GM10266 (cell line): ENCODE measurements at regions not wholly inside any gene's neighbourhood (a gene's known extent, or its start where the extent isn't known, plus 50 kb on each side); places are given as distances from the start of the nearest gene placed in this dataset.
"Not testable (repeated sequence)": the region's sequence is repeated elsewhere in the genome, so short reads cannot be mapped to it uniquely, and the experiment has no call there.

Experiments
- DNase-seq: peaks from one replicate; pipeline ENCODE4 v3.0.0; 2012; ENCODE audit errors: extremely low spot score
- TF ChIP-seq, protein P1 (sequence below): IDR thresholded peaks from 2 replicates; pipeline ENCODE4 v1.5.1; 2012; ENCODE audit warnings: mild to moderate bottlenecking, low read depth; ENCODE audit not compliant: control insufficient read depth, insufficient read depth; ENCODE audit errors: missing control alignments

DNA sequence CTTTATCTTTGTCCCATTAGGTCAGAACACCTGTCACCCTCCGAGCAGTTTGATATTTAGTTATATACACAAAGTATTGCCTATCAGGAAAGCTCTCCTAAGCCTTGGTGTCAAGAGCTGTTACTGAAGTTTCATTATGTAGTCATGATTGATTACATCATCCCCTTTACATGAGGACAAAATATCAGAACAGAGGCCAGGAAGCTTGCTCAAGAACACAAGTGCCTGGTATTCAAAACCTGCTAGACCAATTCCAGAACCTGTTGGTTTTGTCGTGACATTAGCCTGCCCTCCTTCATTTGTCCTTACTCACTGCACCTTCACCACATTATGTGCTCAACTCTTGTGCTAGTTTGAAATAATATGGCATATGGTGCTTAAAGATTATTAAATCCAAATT, 377.1 kb downstream of the CDH19 start:
- no peak for DNase-seq
- TF ChIP-seq, protein P1, sequence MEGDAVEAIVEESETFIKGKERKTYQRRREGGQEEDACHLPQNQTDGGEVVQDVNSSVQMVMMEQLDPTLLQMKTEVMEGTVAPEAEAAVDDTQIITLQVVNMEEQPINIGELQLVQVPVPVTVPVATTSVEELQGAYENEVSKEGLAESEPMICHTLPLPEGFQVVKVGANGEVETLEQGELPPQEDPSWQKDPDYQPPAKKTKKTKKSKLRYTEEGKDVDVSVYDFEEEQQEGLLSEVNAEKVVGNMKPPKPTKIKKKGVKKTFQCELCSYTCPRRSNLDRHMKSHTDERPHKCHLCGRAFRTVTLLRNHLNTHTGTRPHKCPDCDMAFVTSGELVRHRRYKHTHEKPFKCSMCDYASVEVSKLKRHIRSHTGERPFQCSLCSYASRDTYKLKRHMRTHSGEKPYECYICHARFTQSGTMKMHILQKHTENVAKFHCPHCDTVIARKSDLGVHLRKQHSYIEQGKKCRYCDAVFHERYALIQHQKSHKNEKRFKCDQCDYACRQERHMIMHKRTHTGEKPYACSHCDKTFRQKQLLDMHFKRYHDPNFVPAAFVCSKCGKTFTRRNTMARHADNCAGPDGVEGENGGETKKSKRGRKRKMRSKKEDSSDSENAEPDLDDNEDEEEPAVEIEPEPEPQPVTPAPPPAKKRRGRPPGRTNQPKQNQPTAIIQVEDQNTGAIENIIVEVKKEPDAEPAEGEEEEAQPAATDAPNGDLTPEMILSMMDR = no peak

DNA sequence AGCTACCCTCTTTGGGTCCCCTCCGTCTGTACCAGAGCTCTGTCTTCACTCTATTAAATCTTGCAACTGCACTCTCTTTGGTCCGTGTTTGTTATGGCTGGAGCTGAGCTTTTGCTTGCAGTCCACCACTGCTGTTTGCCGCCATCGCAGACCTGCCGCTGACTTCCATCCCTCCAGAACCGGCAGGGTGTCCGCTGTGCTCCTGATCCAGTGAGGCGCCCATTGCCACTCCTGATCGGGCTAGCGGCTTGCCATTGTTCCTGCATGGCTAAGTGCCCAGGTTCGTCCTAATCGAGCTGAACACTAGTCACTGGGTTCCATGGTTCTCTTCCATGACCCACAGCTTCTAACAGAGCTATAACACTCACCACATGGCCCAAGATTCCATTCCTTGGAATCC, 380.6 kb downstream of the CDH19 start:
- not testable (repeated sequence) for DNase-seq

GRCh38 chr18:66222174-66222573, 381.7 kb downstream of the CDH19 start:
- TF ChIP-seq, protein P1 = no peak
- DNase-seq = no peak

GRCh38 chr18:66219817-66220216, 384.1 kb downstream of the CDH19 start:
- TF ChIP-seq, protein P1 = no peak
- no peak for DNase-seq

- no peak for DNase-seq
- TF ChIP-seq, protein P1 = no peak
Measured at GRCh38 chr18:66211749-66212148, 392.1 kb downstream of the CDH19 start.

- no peak for DNase-seq
- TF ChIP-seq, protein P1 = no peak
Measured at GRCh38 chr18:66210875-66211274, 393.0 kb downstream of the CDH19 start.

DNA sequence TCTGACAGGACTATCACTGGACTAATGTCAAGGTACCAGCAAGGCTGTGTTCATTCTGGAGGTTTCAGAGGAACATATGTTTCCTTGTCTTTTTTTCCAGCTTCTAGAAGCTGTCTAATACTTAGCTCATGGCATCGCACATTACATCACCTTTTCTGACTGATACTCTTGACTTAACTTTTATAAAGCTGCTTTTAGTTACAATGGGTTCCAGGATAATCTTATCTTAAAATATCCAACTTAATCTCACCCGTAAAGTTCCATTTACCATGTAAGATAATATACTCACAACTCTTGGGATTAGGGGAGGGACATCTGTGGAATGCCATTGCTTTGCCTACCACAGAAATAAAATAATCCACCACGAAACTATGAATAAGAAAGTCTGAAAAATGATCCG, 394.2 kb downstream of the CDH19 start:
- no peak for DNase-seq
- TF ChIP-seq, protein P1 = no peak

DNA sequence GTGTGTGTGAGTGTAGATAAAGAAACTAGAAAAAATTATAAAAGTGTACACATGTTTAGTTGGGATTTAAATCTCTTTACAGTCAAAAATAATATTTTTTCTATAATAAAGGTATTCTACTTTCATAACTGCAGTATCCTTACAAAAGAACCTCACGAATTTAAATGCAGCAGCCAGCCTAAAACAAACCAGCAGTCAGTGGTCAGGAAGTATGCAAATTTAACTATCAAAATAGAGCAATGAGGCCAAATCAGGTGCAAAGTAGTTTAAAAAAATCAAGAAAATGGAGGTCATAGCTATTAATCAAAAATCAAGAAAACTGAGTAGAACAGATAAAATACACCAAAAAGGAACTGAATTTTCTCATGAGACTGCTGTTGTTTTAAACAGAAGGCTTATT, 407.1 kb downstream of the CDH19 start:
- DNase-seq = no peak
- TF ChIP-seq, protein P1 = no peak
